SK-N-SH (cell line): ENCODE measurements at regions not wholly inside any gene's neighbourhood (a gene's known extent, or its start where the extent isn't known, plus 50 kb on each side); places are given as distances from the start of the nearest gene placed in this dataset.

ENCODE experiments used
- JUND ChIP-seq: IDR thresholded peaks from 2 replicates; pipeline ENCODE4 v1.4.0; 2012
- TF ChIP-seq, protein P1 (sequence below): fragments of 200-600 bp; sonication (generic); IDR thresholded peaks from 2 replicates; pipeline ENCODE4 v1.6.1; 2017; ENCODE audit warnings: antibody characterized with exemption, mild to moderate bottlenecking, moderate library complexity
- TF ChIP-seq, protein P2 (sequence below): IDR thresholded peaks from 2 replicates; pipeline ENCODE4 v1.4.0; 2012; ENCODE audit warnings: low read depth
- TF ChIP-seq, protein P3 (sequence below): IDR thresholded peaks from 2 replicates; pipeline ENCODE4; 2012

DNA sequence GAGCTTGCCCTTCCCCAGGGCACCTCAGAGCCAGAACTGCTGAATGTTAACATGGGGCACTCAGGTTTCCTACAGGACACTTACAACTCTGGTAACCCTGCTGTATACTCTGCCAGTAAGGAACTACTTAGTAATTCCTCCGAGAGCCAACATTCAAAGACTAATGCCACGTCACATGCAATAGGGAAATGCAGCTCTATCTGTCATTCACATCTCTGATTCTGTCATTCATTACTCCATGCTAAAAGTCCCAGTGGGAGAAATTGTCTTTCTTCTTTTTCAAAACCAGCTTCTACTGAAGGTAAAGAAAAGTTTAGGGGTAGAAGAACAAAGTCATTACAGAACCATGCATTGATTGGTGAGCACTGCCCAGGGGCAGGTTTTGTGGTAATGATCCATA, 189.2 kb downstream of the DAD1 start:
- TF ChIP-seq, protein P1, sequence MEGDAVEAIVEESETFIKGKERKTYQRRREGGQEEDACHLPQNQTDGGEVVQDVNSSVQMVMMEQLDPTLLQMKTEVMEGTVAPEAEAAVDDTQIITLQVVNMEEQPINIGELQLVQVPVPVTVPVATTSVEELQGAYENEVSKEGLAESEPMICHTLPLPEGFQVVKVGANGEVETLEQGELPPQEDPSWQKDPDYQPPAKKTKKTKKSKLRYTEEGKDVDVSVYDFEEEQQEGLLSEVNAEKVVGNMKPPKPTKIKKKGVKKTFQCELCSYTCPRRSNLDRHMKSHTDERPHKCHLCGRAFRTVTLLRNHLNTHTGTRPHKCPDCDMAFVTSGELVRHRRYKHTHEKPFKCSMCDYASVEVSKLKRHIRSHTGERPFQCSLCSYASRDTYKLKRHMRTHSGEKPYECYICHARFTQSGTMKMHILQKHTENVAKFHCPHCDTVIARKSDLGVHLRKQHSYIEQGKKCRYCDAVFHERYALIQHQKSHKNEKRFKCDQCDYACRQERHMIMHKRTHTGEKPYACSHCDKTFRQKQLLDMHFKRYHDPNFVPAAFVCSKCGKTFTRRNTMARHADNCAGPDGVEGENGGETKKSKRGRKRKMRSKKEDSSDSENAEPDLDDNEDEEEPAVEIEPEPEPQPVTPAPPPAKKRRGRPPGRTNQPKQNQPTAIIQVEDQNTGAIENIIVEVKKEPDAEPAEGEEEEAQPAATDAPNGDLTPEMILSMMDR, result no peak
- no peak for TF ChIP-seq JUND
- TF ChIP-seq, protein P2, sequence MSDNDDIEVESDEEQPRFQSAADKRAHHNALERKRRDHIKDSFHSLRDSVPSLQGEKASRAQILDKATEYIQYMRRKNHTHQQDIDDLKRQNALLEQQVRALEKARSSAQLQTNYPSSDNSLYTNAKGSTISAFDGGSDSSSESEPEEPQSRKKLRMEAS, result no peak
- TF ChIP-seq, protein P3, sequence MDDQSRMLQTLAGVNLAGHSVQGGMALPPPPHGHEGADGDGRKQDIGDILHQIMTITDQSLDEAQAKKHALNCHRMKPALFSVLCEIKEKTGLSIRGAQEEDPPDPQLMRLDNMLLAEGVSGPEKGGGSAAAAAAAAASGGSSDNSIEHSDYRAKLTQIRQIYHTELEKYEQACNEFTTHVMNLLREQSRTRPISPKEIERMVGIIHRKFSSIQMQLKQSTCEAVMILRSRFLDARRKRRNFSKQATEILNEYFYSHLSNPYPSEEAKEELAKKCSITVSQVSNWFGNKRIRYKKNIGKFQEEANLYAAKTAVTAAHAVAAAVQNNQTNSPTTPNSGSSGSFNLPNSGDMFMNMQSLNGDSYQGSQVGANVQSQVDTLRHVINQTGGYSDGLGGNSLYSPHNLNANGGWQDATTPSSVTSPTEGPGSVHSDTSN, result no peak
